ENCODE measurements at regions not wholly inside any gene's neighbourhood (a gene's known extent, or its start where the extent isn't known, plus 50 kb on each side); places are given as distances from the start of the nearest gene placed in this dataset.

DNA sequence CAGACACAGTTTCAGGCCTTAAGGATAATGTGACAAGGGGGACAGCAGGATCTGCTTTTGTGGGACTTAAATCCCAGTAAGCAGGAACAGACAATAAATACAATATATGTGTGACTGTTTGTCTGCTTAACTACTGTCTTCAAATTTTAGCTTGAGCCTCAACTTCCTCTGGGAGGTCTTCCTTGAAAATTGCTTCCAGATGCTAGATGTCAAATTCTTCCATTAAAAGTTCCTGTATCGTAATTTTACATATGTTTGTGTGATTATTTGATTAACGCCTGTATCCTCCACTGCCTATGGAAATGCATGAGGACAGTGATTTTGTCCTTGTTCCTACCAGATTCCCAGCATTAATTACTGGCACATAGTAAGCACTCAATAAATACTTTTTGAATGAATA lies 385.5 kb downstream of the NDFIP2 start:
- peaks cover 0 to 12% (median 2%) of the 10 kb centered on the region in 10 experiments; a peak in 8 of 20 replicates for H3K4me1 ChIP-seq
- H3K9ac ChIP-seq, result no peak overlapping the region
- H3K4me3 ChIP-seq, result no peak overlapping the region
- TF ChIP-seq Cebpa-rat (IDR thresholded peaks at IDR 0.05), result no peak
- H3K4me2 ChIP-seq, result 0 out of 22 replicates have a peak overlapping the region, but pooled peaks of 1 of the 11 experiments have one; percentile 48
- no peaks in the 10 kb centered on the region for H3K27me3 ChIP-seq
- H3K36me3 ChIP-seq, result no peaks in the 10 kb centered on the region
- no peaks in the 10 kb centered on the region for H4K20me1 ChIP-seq
- H3K9me3 ChIP-seq (replicated peaks in 1 of 11), result no peaks in the 10 kb centered on the region
- H3K27ac ChIP-seq, result peak overlapping the region in 3 of 11 experiments; percentile 37 to 56 (median 49); a peak in 3 of 22 replicates

DNA sequence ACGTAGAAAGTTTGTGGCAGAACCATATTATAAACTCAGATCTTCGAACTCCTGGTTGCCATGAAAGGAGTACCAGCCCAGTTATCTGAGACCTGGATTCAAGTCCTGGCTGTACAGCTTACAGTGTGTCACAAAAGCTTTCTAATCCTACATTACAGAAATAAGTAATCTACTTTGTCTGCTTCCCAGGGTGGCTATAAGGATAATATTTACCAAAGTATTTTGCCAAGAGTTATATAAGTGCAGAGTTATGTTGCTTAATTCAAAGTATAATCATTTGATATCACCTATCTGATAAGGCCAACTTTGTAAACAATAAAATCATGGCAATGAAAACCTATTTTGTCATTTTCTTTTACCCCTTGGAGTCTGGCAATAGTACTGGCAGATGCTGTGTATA lies 381.6 kb downstream of the NDFIP2 start:
- Histone ChIP-seq H3K4me1 (peaks cover 0 to 9% (median 2%) of the 10 kb centered on the region in 10 experiments; a peak in 8 of 20 replicates), H3K9ac (no peak overlapping the region), H3K9me3 (replicated peaks in 1 of 11) (no peaks in the 10 kb centered on the region), H3K36me3 (no peaks in the 10 kb centered on the region), H3K27me3 (no peaks in the 10 kb centered on the region), H3K27ac (no peak overlapping the region), H3K4me2 (no peak overlapping the region), H3K4me3 (no peak overlapping the region), H4K20me1 (no peaks in the 10 kb centered on the region)
- no peak for TF ChIP-seq Cebpa-rat (IDR thresholded peaks at IDR 0.05)

GRCh38 chr13:79861731-79862130 lies 380.8 kb downstream of the NDFIP2 start:
- Histone ChIP-seq H3K4me3 (no peak overlapping the region), H3K27ac (no peak overlapping the region), H3K4me1 (peaks cover 0 to under 1% (median 0%) of the 10 kb centered on the region in 10 experiments; a peak in 4 of 20 replicates), H4K20me1 (no peaks in the 10 kb centered on the region), H3K4me2 (no peak overlapping the region), H3K9me3 (replicated peaks in 1 of 11) (no peaks in the 10 kb centered on the region), H3K27me3 (no peaks in the 10 kb centered on the region), H3K36me3 (no peaks in the 10 kb centered on the region), H3K9ac (no peak overlapping the region)
- no peak for TF ChIP-seq Cebpa-rat (IDR thresholded peaks at IDR 0.05)

DNA sequence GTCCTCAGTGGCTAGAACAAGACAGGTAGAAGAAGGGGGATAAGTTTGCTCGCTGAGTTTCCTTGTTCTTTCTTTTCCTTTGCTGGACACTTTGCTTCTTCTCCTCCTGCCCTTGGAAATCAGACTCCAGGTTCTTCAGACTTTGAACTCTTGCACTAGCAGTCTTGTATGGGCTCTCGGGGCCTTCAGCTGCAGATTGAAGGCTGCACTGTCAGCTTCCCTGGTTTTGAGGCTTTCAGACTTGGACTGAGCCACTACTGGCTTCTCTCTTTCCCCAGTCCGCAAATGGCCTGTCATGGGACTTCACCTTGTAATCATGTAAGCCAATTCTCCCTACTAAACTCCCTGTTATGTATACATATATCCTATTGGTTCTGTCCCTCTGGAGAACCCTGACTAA lies 379.8 kb downstream of the NDFIP2 start:
- Histone ChIP-seq H3K4me3 (no peak overlapping the region), H3K9ac (no peak overlapping the region), H3K36me3 (no peaks in the 10 kb centered on the region), H4K20me1 (no peaks in the 10 kb centered on the region), H3K4me1 (no peaks in the 10 kb centered on the region), H3K27ac (no peak overlapping the region), H3K4me2 (no peak overlapping the region), H3K27me3 (no peaks in the 10 kb centered on the region), H3K9me3 (replicated peaks in 1 of 11) (no peaks in the 10 kb centered on the region)
- no peak for TF ChIP-seq Cebpa-rat (IDR thresholded peaks at IDR 0.05)

GRCh38 chr13:79859756-79860155 lies 378.8 kb downstream of the NDFIP2 start:
- Histone ChIP-seq H3K9ac (no peak overlapping the region), H3K27me3 (no peaks in the 10 kb centered on the region), H3K27ac (no peak overlapping the region), H3K36me3 (no peaks in the 10 kb centered on the region), H3K4me2 (no peak overlapping the region), H3K4me3 (no peak overlapping the region), H3K4me1 (no peaks in the 10 kb centered on the region), H4K20me1 (no peaks in the 10 kb centered on the region), H3K9me3 (replicated peaks in 1 of 11) (no peaks in the 10 kb centered on the region)
- no peak for TF ChIP-seq Cebpa-rat (IDR thresholded peaks at IDR 0.05)

- H3K27me3 ChIP-seq, result no peaks in the 10 kb centered on the region
- TF ChIP-seq Cebpa-rat (IDR thresholded peaks at IDR 0.05), result no peak
These were observed 372.3 kb downstream of the NDFIP2 start for GRCh38 chr13:79853251-79853650.

DNA sequence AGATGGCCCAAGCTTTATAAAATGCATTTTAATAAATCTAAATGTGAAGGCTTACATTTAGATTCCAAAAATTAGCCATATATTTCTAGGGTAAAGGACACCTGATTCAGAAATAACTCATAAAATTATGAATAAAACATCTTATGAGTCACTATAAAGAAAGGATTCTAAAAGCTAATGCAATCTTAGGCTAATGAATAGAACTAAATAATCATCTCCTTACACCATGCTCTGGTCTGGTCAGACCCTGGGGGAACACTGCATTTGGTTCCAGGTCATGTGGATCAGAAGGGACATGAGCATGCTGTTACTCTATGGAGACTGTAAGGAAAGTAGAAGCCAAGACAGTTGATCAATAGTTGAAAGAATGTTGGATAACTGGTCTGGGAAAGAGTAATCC lies 370.4 kb downstream of the NDFIP2 start:
- H3K27me3 ChIP-seq, result no peaks in the 10 kb centered on the region
- no peaks in the 10 kb centered on the region for H3K9me3 ChIP-seq (replicated peaks in 1 of 11)
- no peak overlapping the region for H3K27ac ChIP-seq
- no peak overlapping the region for H3K4me3 ChIP-seq
- no peak for TF ChIP-seq Cebpa-rat (IDR thresholded peaks at IDR 0.05)
- H4K20me1 ChIP-seq, result no peaks in the 10 kb centered on the region
- H3K4me2 ChIP-seq, result no peak overlapping the region
- H3K4me1 ChIP-seq, result no peaks in the 10 kb centered on the region
- no peak overlapping the region for H3K9ac ChIP-seq
- no peaks in the 10 kb centered on the region for H3K36me3 ChIP-seq

More at GRCh38 chr13:79853251-79853650, 372.3 kb downstream of the NDFIP2 start:
- no peaks in the 10 kb centered on the region for H3K36me3 ChIP-seq
- no peaks in the 10 kb centered on the region for H3K4me1 ChIP-seq
- no peak overlapping the region for H3K27ac ChIP-seq
- no peaks in the 10 kb centered on the region for H4K20me1 ChIP-seq
- H3K4me2 ChIP-seq, result no peak overlapping the region
- H3K9ac ChIP-seq, result no peak overlapping the region
- no peak overlapping the region for H3K4me3 ChIP-seq
- no peaks in the 10 kb centered on the region for H3K9me3 ChIP-seq (replicated peaks in 1 of 11)

DNA sequence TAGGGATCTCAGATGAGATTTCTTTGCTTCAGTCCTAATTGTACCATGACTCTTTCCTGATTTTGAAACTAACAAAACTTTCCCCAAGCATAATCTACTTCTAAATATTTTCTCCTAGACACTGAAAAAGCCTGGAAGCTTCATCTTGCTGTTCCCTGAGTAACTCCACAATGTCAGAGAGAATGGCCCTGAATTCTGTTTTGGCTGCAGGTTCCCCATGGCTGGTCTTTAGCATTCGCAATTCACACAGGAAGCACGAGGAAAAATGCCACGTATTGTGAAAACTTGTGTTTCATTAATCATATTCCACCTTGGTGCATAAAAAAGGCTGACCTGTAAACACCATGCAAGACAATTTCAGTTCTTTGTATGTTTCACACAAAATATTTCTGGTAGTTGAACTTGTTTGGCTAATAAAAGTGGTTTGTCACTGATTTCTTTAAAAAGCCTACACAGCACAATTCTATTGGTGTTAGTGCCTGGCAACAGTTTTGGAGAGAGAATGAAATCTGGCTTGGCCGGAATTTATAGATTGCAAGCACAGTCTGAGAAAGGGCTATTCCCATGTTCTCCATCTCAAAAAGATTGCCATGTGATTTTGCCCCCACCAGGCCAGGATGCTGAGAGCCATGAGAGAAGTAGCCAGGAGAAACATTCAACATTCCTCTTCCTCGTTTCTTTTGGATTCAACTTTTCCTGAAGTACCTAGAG lies 367.1 kb downstream of the NDFIP2 start:
- TF ChIP-seq Cebpa-rat (IDR thresholded peaks at IDR 0.05), result no peak
- no peaks in the 10 kb centered on the region for H3K27me3 ChIP-seq
- no peak overlapping the region for H3K9ac ChIP-seq
- H3K4me1 ChIP-seq, result no peaks in the 10 kb centered on the region
- no peak overlapping the region for H3K4me3 ChIP-seq
- H3K27ac ChIP-seq, result no peak overlapping the region
- no peak overlapping the region for H3K4me2 ChIP-seq
- H3K36me3 ChIP-seq, result no peaks in the 10 kb centered on the region
- no peaks in the 10 kb centered on the region for H4K20me1 ChIP-seq
- no peaks in the 10 kb centered on the region for H3K9me3 ChIP-seq (replicated peaks in 1 of 11)

GRCh38 chr13:79846386-79846785 lies 365.4 kb downstream of the NDFIP2 start:
- TF ChIP-seq Cebpa-rat (IDR thresholded peaks at IDR 0.05), result no peak
- Histone ChIP-seq H3K36me3 (no peaks in the 10 kb centered on the region), H3K4me2 (no peak overlapping the region), H3K4me1 (no peaks in the 10 kb centered on the region), H3K9me3 (replicated peaks in 1 of 11) (no peaks in the 10 kb centered on the region), H3K27ac (no peak overlapping the region), H3K9ac (no peak overlapping the region), H4K20me1 (no peaks in the 10 kb centered on the region), H3K27me3 (no peaks in the 10 kb centered on the region), H3K4me3 (no peak overlapping the region)

Data from BLaER1 treated with 17β-estradiol and CSF1 and Interleukin-3, amounts not matched to agents 10 nM and 100 nM (cell line).